AG09319 (cell line): ENCODE measurements at regions not wholly inside any gene's neighbourhood (a gene's known extent, or its start where the extent isn't known, plus 50 kb on each side); places are given as distances from the start of the nearest gene placed in this dataset.

Experiments used
- DNase-seq: peaks from one replicate; pipeline ENCODE4 v3.0.0-alpha.2; 2010; ENCODE audit warnings: low read depth; ENCODE audit errors: extremely low read depth
- TF ChIP-seq, protein P1 (sequence below): IDR thresholded peaks from 2 replicates; pipeline ENCODE4 v1.5.1; 2011; ENCODE audit warnings: low read depth, mild to moderate bottlenecking, inconsistent platforms, low read length, moderate library complexity

DNA sequence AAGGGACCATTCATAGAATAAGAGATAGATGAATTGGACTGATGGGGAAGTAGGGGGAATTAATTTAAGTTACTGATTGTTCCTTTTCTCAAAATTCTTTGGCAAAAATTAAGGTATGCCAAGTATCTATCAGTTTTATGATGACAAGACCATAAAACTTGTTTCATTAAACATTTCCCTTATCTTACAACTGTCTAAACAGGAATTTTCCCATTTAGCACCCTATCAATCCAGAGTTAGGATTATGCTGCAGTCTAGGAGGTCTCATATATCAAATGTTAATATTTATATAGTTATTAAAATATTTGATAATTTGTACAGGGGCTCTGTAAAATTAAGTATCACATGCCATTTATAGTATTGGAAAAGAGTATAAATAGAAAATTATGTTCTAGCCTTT lies 51.5 kb upstream of the ARID1B start:
- no peak for DNase-seq
- TF ChIP-seq, protein P1, sequence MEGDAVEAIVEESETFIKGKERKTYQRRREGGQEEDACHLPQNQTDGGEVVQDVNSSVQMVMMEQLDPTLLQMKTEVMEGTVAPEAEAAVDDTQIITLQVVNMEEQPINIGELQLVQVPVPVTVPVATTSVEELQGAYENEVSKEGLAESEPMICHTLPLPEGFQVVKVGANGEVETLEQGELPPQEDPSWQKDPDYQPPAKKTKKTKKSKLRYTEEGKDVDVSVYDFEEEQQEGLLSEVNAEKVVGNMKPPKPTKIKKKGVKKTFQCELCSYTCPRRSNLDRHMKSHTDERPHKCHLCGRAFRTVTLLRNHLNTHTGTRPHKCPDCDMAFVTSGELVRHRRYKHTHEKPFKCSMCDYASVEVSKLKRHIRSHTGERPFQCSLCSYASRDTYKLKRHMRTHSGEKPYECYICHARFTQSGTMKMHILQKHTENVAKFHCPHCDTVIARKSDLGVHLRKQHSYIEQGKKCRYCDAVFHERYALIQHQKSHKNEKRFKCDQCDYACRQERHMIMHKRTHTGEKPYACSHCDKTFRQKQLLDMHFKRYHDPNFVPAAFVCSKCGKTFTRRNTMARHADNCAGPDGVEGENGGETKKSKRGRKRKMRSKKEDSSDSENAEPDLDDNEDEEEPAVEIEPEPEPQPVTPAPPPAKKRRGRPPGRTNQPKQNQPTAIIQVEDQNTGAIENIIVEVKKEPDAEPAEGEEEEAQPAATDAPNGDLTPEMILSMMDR = no peak

DNA sequence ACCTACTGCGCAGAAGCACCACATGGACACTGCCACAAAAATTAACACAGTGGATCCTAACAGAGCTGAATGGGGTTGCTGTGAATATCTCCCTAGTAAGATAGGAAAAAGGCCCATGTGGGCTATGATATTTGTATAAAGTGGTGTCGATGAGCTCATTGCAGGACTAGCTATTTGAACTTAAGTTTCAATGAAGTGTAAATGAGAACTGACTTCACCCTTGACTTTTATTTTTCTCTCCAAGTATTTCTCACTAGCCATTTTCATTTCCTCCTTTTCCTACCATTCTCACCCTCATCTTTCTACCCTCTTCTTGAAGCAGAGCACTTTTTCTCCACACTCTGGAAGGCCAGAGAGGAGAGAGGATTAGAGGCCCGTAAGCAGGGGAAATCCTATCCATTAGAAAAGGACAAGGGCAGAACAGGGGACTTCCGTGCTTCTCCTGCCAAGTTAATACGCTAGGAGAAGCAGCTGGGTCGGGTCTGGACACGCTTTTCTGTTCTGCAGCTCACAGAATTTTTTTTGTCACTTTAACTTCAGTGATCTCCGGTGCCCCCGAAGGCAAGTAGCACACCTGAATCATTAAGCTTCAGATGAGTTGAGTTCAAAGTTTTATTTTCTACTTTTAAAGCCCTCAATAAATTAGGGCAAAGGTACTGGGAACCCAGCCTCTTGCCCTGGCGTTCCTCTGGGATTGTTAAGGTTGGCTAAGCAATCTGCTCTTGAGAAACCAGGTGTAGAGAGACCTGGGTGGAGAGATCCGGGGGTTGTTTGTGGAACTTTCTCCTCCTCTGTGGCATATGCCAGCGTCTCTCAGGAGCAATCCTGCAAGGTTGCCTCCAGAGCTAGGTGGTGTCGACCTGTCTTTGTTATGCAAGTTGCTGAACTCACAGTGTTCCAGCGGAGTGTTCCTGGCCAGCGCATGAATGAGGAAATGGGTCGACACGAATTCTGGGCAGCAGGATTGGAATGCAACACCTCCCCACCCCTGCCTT lies 56.2 kb upstream of the ARID1B start:
- no peak for DNase-seq
- TF ChIP-seq, protein P1 = no peak

DNA sequence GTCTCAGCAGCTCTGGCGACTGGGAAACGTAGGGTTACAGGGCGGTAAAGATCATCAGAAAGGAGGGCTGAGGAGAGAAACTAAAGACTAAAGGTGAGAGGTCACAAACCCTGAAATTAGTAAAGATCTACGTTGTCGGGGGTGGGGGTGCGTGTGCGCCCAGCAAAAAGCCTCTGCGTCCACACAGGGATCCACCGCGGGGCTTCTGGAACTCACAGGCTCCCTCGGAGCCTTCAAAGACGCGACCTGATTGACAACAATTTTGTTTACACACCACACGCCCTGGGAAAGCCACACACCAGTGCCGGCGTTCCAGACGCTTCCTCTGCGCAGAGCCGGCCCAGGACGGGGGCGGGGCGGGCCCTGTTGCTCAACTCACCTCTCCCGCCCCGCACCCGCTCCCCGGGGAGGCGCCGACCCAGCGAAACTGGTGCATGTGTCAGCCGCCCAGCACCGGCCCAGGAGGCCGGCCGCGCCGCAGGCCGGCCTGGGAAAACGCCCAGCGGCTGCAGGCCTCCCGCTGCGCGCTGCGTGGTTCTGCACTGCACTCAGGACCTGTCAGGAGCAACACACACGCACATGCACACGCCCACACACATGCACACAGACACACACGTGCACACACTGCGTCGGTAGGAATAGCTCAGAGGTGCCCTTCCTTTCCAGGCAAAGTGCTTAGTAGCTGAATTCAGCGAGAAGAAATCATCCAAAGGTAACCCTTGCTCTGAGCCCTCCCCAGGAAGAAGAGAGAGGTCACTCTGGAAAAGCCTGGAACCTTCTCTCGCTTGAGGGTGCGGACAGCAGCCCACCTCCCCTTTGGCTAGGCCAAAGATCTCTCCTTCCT lies 57.2 kb upstream of the ARID1B start:
- TF ChIP-seq, protein P1 = no peak
- peak; percentile 60 for DNase-seq

DNA sequence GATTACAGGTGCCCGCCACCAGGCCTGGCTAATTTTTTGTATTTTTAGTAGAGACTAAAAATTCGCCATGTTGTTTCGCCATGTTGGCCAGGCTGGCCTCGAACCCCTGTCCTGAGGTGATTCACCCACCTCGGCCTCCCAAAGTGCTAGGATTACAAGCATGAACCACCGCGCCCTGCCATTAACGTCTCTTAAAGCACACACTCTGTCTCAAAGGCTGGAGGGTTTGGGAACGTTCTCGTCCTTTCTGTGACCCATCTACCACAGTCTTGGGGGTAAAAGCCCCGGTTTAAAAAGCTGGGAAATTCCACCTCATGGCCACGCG lies 57.8 kb upstream of the ARID1B start:
- TF ChIP-seq, protein P1 = no peak
- no peak for DNase-seq

DNA sequence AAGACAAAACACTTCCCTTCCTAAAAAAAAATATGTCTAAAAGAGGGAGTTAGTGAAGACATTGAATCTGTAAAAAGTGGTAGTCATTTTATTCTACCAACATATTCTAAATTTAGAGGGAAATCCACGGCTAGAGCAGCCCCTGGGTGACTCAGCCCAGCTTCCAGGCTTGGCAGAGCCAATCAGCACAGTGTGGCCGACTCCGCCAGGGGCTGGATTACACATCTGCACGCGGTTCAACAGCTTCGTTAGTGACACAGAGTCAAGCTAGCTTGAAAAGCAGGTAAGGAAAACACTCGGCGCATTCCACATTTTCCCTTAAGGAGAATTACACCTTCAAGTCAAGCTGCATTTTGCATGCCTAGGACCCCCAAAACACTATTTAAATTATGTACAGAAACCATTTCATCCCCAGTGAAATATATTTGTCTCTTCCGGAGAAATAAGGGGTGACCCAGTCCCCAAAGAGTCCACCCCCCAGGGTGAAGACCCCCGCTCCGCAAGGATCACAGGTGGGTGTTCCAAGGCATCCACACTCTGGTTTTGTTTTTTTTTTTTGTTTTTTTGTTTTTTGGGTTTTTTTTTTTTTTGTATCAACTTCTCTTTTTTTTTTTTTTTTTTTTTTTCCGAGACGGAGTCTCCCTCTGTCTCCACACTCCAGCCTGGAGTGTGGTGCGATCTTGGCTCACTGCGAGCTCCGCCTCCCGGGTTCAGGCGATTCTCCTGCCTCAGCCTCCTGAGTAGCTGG lies 58.4 kb upstream of the ARID1B start:
- DNase-seq = no peak
- TF ChIP-seq, protein P1 = no peak

DNA sequence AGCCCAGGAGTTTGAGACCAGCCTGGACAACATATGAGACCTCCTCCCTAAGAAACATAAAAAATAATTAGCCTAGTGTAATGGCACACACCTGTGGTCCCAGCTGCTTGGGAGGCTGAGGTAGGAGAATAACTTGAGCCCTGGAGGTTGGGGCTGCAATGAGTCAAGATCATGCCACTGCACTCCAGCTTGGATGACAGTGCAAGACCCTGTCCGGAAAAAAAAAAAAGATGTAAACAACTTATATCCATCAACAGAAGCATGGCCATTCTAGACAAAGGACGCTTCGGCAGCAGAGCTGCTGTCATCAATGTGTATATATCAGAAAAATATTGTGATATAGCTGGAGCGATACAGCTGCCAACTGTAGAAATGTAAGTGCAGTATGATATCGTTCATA lies 59.6 kb upstream of the ARID1B start:
- TF ChIP-seq, protein P1 = no peak
- DNase-seq = no peak
